Prostate gland (tissue), 2 donors: ENCODE measurements at regions not wholly inside any gene's neighbourhood (a gene's known extent, or its start where the extent isn't known, plus 50 kb on each side); places are given as distances from the start of the nearest gene placed in this dataset.

Experiments
- CTCF ChIP-seq, 4 experiments: fragments of 200-600 bp in 2 of 4; fragments of 450-650 bp in 2 of 4; sonication (generic) in 2 of 4; IDR thresholded peaks; 1 replicate in 3 of 4; 2 replicates in 1 of 4; pipeline ENCODE4 v1.5.1; 2016 to 2019; ENCODE audit warnings: antibody characterized with exemption in 4 of 4, mild to moderate bottlenecking in 2 of 4, moderate library complexity in 2 of 4
- POLR2A ChIP-seq: fragments of 450-650 bp; IDR thresholded peaks from one replicate; pipeline ENCODE4 v1.6.1; 2016; ENCODE audit warnings: antibody characterized with exemption, mild to moderate bottlenecking

GRCh38 chr4:54548831-54549460 is 108.8 kb upstream of the KIT start:
- no peak for TF ChIP-seq CTCF (IDR thresholded peaks at IDR 0.05)
- TF ChIP-seq POLR2A, result no peak
